SK-N-SH (cell line): ENCODE measurements at regions not wholly inside any gene's neighbourhood (a gene's known extent, or its start where the extent isn't known, plus 50 kb on each side); places are given as distances from the start of the nearest gene placed in this dataset.
"Not testable (repeated sequence)": the region's sequence is repeated elsewhere in the genome, so short reads cannot be mapped to it uniquely, and the experiment has no call there.

ENCODE experiments used
- CTCF ChIA-PET: fragments of 300-600, 350-600 bp; formaldehyde crosslinking; extraction: SDS; loops from one replicate; lab custom pipeline; 2021; lab: Yijun Ruan, JAX
- POLR2A ChIA-PET: fragments of 350-600 bp; sonication (Branson Sonifier 250); formaldehyde crosslinking; extraction: SDS; loops from one replicate; lab custom pipeline; 2020; ENCODE audit warnings: antibody characterized with exemption, inconsistent platforms; lab: Yijun Ruan, JAX
- DNase-seq: peaks from one replicate; pipeline ENCODE4 v3.0.0; 2012
- H2AFZ ChIP-seq: fragments of 200-600 bp; sonication (generic); 2 replicates; pipeline ENCODE4 v1.8.1; 2016; ENCODE audit warnings: antibody characterized with exemption, mild to moderate bottlenecking, low read depth
- H3F3A ChIP-seq: fragments of 200-600 bp; sonication (generic); replicated peaks from 2 replicates; pipeline ENCODE3; 2016; ENCODE audit warnings: antibody characterized with exemption, mild to moderate bottlenecking; ENCODE audit not compliant: insufficient read depth
- H3K27ac ChIP-seq, 2 experiments: fragments of 200-500 bp in 1 of 2; fragments of 200-600 bp in 1 of 2; sonication (Bioruptor generic) in 1 of 2; sonication (generic), shearing (Covaris generic) in 1 of 2; 2 replicates each; pipeline versions ENCODE4 v1.5.1 to v1.6.1; 2014 to 2016; ENCODE audit warnings: low read depth in 2 of 2, inconsistent platforms in 1 of 2, low read length in 1 of 2, mild to moderate bottlenecking in 1 of 2, mixed read lengths in 1 of 2
- H3K27me3 ChIP-seq: fragments of 200-600 bp; sonication (generic), shearing (Covaris generic); 2 replicates; pipeline ENCODE4 v1.6.1; 2016; ENCODE audit warnings: mixed run types; ENCODE audit not compliant: insufficient read depth
- H3K36me3 ChIP-seq, 2 experiments: fragments of 200-500 bp in 1 of 2; fragments of 200-600 bp in 1 of 2; sonication (Bioruptor generic) in 1 of 2; sonication (generic) in 1 of 2; replicated peaks in 1 of 2; 2 replicates each; pipeline versions ENCODE3 to v1.5.1; 2014 to 2016; ENCODE audit warnings: low read length in 1 of 2, mild to moderate bottlenecking in 1 of 2; ENCODE audit not compliant: insufficient read depth in 2 of 2, control insufficient read depth in 1 of 2
- H3K4me1 ChIP-seq, 2 experiments: fragments of 200-500 bp in 1 of 2; fragments of 200-600 bp in 1 of 2; sonication (Bioruptor generic) in 1 of 2; sonication (generic), shearing (Covaris generic) in 1 of 2; 2 replicates each; pipeline versions ENCODE4 v1.5.1 to v1.6.1; 2014 to 2016; ENCODE audit warnings: low read depth in 1 of 2, low read length in 1 of 2, mixed run types in 1 of 2; ENCODE audit not compliant: insufficient read depth in 2 of 2, control insufficient read depth in 1 of 2
- H3K4me2 ChIP-seq: fragments of 200-600 bp; sonication (generic), shearing (Covaris generic); 2 replicates; pipeline ENCODE4 v1.6.1; 2017; ENCODE audit warnings: mixed run types
- H3K4me3 ChIP-seq, 2 experiments: fragments of 200-500 bp in 1 of 2; fragments of 200-600 bp in 1 of 2; sonication (Bioruptor generic) in 1 of 2; sonication (generic), shearing (Covaris generic) in 1 of 2; 2 replicates each; pipeline versions ENCODE4 v1.5.1 to v1.8.1; 2014 to 2016; ENCODE audit warnings: low read depth in 2 of 2, inconsistent platforms in 1 of 2, low read length in 1 of 2, mild to moderate bottlenecking in 1 of 2, mixed read lengths in 1 of 2, moderate library complexity in 1 of 2
- H3K79me2 ChIP-seq: fragments of 200-600 bp; sonication (generic); 2 replicates; pipeline ENCODE4 v1.8.1; 2017; ENCODE audit warnings: mild to moderate bottlenecking; ENCODE audit not compliant: insufficient read depth
- H3K9ac ChIP-seq: fragments of 200-600 bp; sonication (generic); 2 replicates; pipeline ENCODE4 v1.6.1; 2017; ENCODE audit warnings: mixed run types
- H3K9me2 ChIP-seq: fragments of 200-600 bp; sonication (generic); 2 replicates; pipeline ENCODE4 v1.6.1; 2017; ENCODE audit warnings: mixed run types
- H3K9me3 ChIP-seq: fragments of 200-600 bp; sonication (generic); 2 replicates; pipeline ENCODE4 v1.6.1; 2017; ENCODE audit warnings: mixed run types, mild to moderate bottlenecking, moderate library complexity
- H4K20me1 ChIP-seq: fragments of 200-600 bp; sonication (generic); 2 replicates; pipeline ENCODE4 v1.6.1; 2017; ENCODE audit warnings: mild to moderate bottlenecking, mixed run types; ENCODE audit not compliant: insufficient read depth
- CHD2 ChIP-seq: fragments of 150-350 bp; IDR thresholded peaks from 2 replicates; pipeline ENCODE4 v1.6.1; 2018; ENCODE audit warnings: low read length; ENCODE audit not compliant: partially characterized antibody
- FOXJ3 ChIP-seq: sonication (generic); formaldehyde crosslinking; IDR thresholded peaks from 2 replicates; pipeline ENCODE4 v1.5.1; 2020; ENCODE audit warnings: mild to moderate bottlenecking, missing genetic modification reagents
- FOXM1 ChIP-seq: IDR thresholded peaks from 2 replicates; pipeline ENCODE4 v1.4.0; 2012; ENCODE audit warnings: low read depth, mild to moderate bottlenecking
- MXI1 ChIP-seq: IDR thresholded peaks from 2 replicates; pipeline ENCODE4 v1.6.1; 2012; ENCODE audit warnings: mild to moderate bottlenecking, low read depth, low read length, improper control_type of control experiment
- NRF1 ChIP-seq: IDR thresholded peaks from 2 replicates; pipeline ENCODE4 v1.6.1; 2012; ENCODE audit warnings: low read depth, mild to moderate bottlenecking, low read length
- POLR2AphosphoS5 ChIP-seq: IDR thresholded peaks from 2 replicates; pipeline ENCODE4 v1.6.1; 2012; ENCODE audit warnings: low read depth, low read length
- RAD21 ChIP-seq: IDR thresholded peaks from 2 replicates; pipeline ENCODE4 v1.6.1; 2012; ENCODE audit warnings: mild to moderate bottlenecking, low read length
- RCOR1 ChIP-seq: fragments of 150-350 bp; IDR thresholded peaks from 2 replicates; pipeline ENCODE4 v1.6.1; 2017; ENCODE audit warnings: antibody characterized with exemption, low read length
- RXRA ChIP-seq: IDR thresholded peaks from 2 replicates; pipeline ENCODE4 v1.4.0; 2012; ENCODE audit warnings: low read depth, mild to moderate bottlenecking, borderline replicate concordance
- SIN3A ChIP-seq: IDR thresholded peaks from 2 replicates; pipeline ENCODE4 v1.6.1; 2012; ENCODE audit warnings: low read depth, mild to moderate bottlenecking, low read length, moderate library complexity, borderline replicate concordance
- SMC3 ChIP-seq: IDR thresholded peaks from 2 replicates; pipeline ENCODE4 v1.6.1; 2012; ENCODE audit warnings: low read depth, low read length, improper control_type of control experiment
- TCF12 ChIP-seq: IDR thresholded peaks from 2 replicates; pipeline ENCODE4 v1.4.0; 2012
- YY1 ChIP-seq: IDR thresholded peaks from 2 replicates; pipeline ENCODE4 v1.4.0; 2012; ENCODE audit warnings: low read depth, mild to moderate bottlenecking
- WGBS: methylation state at CpG from one replicate; pipeline ENCODE4 v1.1.6; 2017; ENCODE audit warnings: low lambda C conversion rate; 5-methylcytosine and 5-hydroxymethylcytosine counted together
- TF ChIP-seq, protein P1 (sequence below): IDR thresholded peaks from 2 replicates; pipeline ENCODE4 v1.4.0; 2012; ENCODE audit warnings: low read depth
- TF ChIP-seq, protein P2 (sequence below): fragments of 150-350 bp; IDR thresholded peaks from 2 replicates; pipeline ENCODE4 v1.6.1; 2016; ENCODE audit warnings: mild to moderate bottlenecking, low read depth, low read length
- TF ChIP-seq, protein P3 (sequence below): IDR thresholded peaks from 2 replicates; pipeline ENCODE4 v1.6.1; 2012; ENCODE audit warnings: mild to moderate bottlenecking, low read depth, low read length, moderate library complexity
- TF ChIP-seq, protein P4 (sequence below): fragments of 150-350 bp; IDR thresholded peaks from 2 replicates; pipeline ENCODE4 v1.6.1; 2017; ENCODE audit warnings: antibody characterized with exemption, low read length, low read depth, borderline replicate concordance

DNA sequence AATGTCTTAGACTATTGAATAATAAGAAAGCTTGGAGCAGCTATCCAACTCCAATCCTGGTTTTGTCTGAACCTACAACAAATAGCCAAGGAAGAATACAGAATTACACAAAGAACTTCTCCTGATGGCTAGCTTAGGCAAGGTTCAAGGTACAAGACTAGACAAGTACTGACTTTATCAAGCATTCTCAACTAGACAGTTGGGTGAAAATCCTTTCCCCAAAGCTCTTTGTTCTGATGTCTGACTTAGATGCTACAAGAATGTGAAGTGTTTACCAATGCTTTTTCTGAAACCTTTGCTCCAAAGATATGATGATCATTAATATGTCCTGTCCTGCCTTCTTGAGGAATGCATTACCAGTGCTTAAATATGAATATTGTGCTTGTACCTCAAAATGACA, 113.8 kb downstream of the ANXA2 start:
- no peak overlapping the region for H3K4me2 ChIP-seq
- no peak for DNase-seq
- H4K20me1 ChIP-seq, result no peaks in the 10 kb centered on the region
- no peaks in the 10 kb centered on the region for H3K79me2 ChIP-seq
- ChIA-PET POLR2A (no interaction called here), CTCF (interaction anchor here (1.0 kb wide), 1 partner anchor 10 kb away, joined by 3 read pairs; no protein-coding TSS in a partner anchor)
- no peaks in the 10 kb centered on the region for H3K9me2 ChIP-seq
- H3K9ac ChIP-seq, result no peak overlapping the region
- no peaks in the 10 kb centered on the region for H3K9me3 ChIP-seq
- H3K36me3 ChIP-seq, result no peaks in the 10 kb centered on the region
- TF ChIP-seq, protein P1, sequence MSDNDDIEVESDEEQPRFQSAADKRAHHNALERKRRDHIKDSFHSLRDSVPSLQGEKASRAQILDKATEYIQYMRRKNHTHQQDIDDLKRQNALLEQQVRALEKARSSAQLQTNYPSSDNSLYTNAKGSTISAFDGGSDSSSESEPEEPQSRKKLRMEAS, result no peak
- no peak for TF ChIP-seq FOXM1
- no peak for TF ChIP-seq POLR2AphosphoS5
- no peak for TF ChIP-seq SMC3
- TF ChIP-seq SIN3A, result no peak
- TF ChIP-seq RAD21, result no peak
- TF ChIP-seq, protein P2, sequence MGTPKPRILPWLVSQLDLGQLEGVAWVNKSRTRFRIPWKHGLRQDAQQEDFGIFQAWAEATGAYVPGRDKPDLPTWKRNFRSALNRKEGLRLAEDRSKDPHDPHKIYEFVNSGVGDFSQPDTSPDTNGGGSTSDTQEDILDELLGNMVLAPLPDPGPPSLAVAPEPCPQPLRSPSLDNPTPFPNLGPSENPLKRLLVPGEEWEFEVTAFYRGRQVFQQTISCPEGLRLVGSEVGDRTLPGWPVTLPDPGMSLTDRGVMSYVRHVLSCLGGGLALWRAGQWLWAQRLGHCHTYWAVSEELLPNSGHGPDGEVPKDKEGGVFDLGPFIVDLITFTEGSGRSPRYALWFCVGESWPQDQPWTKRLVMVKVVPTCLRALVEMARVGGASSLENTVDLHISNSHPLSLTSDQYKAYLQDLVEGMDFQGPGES, result no peak
- no peak for TF ChIP-seq TCF12
- H3F3A ChIP-seq, result no peaks in the 10 kb centered on the region
- H3K4me1 ChIP-seq, result no peaks in the 10 kb centered on the region
- no peak overlapping the region for H3K4me3 ChIP-seq
- H2AFZ ChIP-seq, result no peak overlapping the region
- no peak overlapping the region for H3K27ac ChIP-seq
- H3K27me3 ChIP-seq, result peaks cover 7% of the 10 kb centered on the region; the same call in 1 of the 2 replicates

DNA sequence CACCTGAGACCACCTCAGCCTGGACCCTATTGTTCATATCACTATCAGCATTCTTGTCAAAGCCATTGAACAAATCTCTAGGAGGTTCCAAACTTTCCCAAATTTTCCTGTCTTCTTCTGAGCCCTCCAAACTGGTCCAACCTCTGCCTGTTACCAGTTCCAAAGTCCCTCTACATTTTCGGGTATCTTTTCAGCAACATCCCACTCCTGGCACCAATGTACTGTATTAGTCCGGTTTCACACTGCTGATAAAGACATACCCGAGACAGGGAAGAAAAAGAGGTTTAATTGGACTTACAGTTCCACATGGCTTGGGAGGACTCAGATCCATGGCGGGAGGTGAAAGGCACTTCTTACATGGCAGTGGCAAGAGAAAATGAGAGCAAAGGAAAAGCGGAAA, 101.9 kb downstream of the ANXA2 start:
- H3K4me2 ChIP-seq, H3K36me3 ChIP-seq, H3K4me1 ChIP-seq, H3K27ac ChIP-seq, H3K4me3 ChIP-seq, H3K9me3 ChIP-seq, H3K79me2 ChIP-seq, DNase-seq, CTCF ChIA-PET, H3K9me2 ChIP-seq, POLR2A ChIA-PET, H3F3A ChIP-seq, H2AFZ ChIP-seq, H4K20me1 ChIP-seq, H3K9ac ChIP-seq, H3K27me3 ChIP-seq: not testable (repeated sequence)
- WGBS, result 34% methylated on average over 5 of the region's 5 CpGs

DNA sequence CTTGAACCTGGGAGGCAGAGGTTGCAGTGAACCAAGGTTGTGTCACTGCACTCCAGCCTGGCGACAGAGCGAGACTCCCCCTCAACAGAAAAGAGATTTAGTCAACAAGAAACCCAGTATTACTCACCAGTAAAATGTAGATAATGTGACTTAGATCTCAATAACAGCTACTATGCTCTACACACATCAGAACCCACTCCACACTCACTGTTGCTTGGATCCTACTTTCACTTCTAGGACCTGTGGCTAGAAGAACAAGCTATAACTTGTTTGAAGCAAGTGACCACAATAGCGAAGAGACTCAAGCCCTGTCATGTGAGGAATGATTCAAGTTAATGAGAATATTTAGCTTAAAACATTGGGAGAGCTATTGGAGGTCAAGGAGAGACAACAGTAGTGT, 100.7 kb downstream of the ANXA2 start:
- no peaks in the 10 kb centered on the region for H3F3A ChIP-seq
- H2AFZ ChIP-seq, result no peak overlapping the region
- no peak overlapping the region for H3K4me2 ChIP-seq
- TF ChIP-seq, protein P3, sequence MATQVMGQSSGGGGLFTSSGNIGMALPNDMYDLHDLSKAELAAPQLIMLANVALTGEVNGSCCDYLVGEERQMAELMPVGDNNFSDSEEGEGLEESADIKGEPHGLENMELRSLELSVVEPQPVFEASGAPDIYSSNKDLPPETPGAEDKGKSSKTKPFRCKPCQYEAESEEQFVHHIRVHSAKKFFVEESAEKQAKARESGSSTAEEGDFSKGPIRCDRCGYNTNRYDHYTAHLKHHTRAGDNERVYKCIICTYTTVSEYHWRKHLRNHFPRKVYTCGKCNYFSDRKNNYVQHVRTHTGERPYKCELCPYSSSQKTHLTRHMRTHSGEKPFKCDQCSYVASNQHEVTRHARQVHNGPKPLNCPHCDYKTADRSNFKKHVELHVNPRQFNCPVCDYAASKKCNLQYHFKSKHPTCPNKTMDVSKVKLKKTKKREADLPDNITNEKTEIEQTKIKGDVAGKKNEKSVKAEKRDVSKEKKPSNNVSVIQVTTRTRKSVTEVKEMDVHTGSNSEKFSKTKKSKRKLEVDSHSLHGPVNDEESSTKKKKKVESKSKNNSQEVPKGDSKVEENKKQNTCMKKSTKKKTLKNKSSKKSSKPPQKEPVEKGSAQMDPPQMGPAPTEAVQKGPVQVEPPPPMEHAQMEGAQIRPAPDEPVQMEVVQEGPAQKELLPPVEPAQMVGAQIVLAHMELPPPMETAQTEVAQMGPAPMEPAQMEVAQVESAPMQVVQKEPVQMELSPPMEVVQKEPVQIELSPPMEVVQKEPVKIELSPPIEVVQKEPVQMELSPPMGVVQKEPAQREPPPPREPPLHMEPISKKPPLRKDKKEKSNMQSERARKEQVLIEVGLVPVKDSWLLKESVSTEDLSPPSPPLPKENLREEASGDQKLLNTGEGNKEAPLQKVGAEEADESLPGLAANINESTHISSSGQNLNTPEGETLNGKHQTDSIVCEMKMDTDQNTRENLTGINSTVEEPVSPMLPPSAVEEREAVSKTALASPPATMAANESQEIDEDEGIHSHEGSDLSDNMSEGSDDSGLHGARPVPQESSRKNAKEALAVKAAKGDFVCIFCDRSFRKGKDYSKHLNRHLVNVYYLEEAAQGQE, result no peak
- TF ChIP-seq FOXJ3 (CRISPR knock-in tag) (no peak), NRF1 (no peak), RAD21 (no peak), SMC3 (no peak), YY1 (no peak), CHD2 (no peak), RCOR1 (no peak), MXI1 (no peak), FOXM1 (no peak), POLR2AphosphoS5 (no peak), SIN3A (no peak), RXRA (no peak)
- TF ChIP-seq, protein P4, sequence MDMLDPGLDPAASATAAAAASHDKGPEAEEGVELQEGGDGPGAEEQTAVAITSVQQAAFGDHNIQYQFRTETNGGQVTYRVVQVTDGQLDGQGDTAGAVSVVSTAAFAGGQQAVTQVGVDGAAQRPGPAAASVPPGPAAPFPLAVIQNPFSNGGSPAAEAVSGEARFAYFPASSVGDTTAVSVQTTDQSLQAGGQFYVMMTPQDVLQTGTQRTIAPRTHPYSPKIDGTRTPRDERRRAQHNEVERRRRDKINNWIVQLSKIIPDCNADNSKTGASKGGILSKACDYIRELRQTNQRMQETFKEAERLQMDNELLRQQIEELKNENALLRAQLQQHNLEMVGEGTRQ, result no peak
- H4K20me1 ChIP-seq, result no peaks in the 10 kb centered on the region
- no peak overlapping the region for H3K4me3 ChIP-seq
- no peak overlapping the region for H3K27ac ChIP-seq
- no peaks in the 10 kb centered on the region; the same call in 1 of the 2 replicates for H3K27me3 ChIP-seq
- H3K9ac ChIP-seq, result no peak overlapping the region
- CTCF ChIA-PET, result interaction anchor here (1.3 kb wide), 1 partner anchor 30 kb away, joined by 4 read pairs; no protein-coding TSS in a partner anchor
- POLR2A ChIA-PET, result no interaction called here
- H3K4me1 ChIP-seq, result peaks cover 0 to 7% of the 10 kb centered on the region in 2 experiments; a peak in 1 of 4 replicates
- H3K36me3 ChIP-seq, result no peaks in the 10 kb centered on the region
- DNase-seq, result no peak
- H3K9me3 ChIP-seq, result no peaks in the 10 kb centered on the region
- no peaks in the 10 kb centered on the region for H3K9me2 ChIP-seq
- no peaks in the 10 kb centered on the region for H3K79me2 ChIP-seq
- 56% methylated on average over 3 of the region's 3 CpGs for WGBS
